Karpas-422 (cell line): ENCODE measurements at regions not wholly inside any gene's neighbourhood (a gene's known extent, or its start where the extent isn't known, plus 50 kb on each side); places are given as distances from the start of the nearest gene placed in this dataset.

Experiments used
- DNase-seq: peaks from one replicate; pipeline ENCODE4 v3.0.0-alpha.2; 2015
- H2AFZ ChIP-seq: fragments of 200-600 bp; sonication (generic); 2 replicates; pipeline ENCODE4 v1.6.1; 2014; ENCODE audit warnings: antibody characterized with exemption, low read length, mixed read lengths
- H3K27ac ChIP-seq: fragments of 200-600 bp; sonication (generic); 2 replicates; pipeline ENCODE4 v1.5.1; 2014; ENCODE audit warnings: mild to moderate bottlenecking, low read length, moderate library complexity
- H3K27me3 ChIP-seq: fragments of 200-600 bp; sonication (generic); 2 replicates; pipeline ENCODE4 v1.6.1; 2014; ENCODE audit warnings: low read length, mixed read lengths
- H3K36me3 ChIP-seq: fragments of 200-600 bp; sonication (generic); 2 replicates; pipeline ENCODE4 v1.6.1; 2014; ENCODE audit warnings: low read length, mixed read lengths; ENCODE audit not compliant: insufficient read depth
- H3K4me1 ChIP-seq: fragments of 200-600 bp; sonication (generic); 2 replicates; pipeline ENCODE4 v1.6.1; 2014; ENCODE audit warnings: mild to moderate bottlenecking, low read length, mixed read lengths
- H3K4me2 ChIP-seq: fragments of 200-600 bp; sonication (generic); 2 replicates; pipeline ENCODE4 v1.6.1; 2014; ENCODE audit warnings: low read length, low read depth, mild to moderate bottlenecking; ENCODE audit not compliant: poor library complexity, severe bottlenecking
- H3K4me3 ChIP-seq: fragments of 200-600 bp; sonication (generic); 2 replicates; pipeline ENCODE4 v1.5.1; 2014; ENCODE audit warnings: mild to moderate bottlenecking, antibody characterized with exemption, low read length, mixed read lengths
- H3K79me2 ChIP-seq: fragments of 200-600 bp; sonication (generic); 2 replicates; pipeline ENCODE4 v1.6.1; 2014; ENCODE audit warnings: mild to moderate bottlenecking, low read length, mixed read lengths
- H3K9ac ChIP-seq: fragments of 200-600 bp; sonication (generic); 2 replicates; pipeline ENCODE4 v1.6.0; 2014; ENCODE audit warnings: low read length
- H3K9me2 ChIP-seq: fragments of 200-600 bp; sonication (generic), shearing (Covaris generic); replicated peaks from 2 replicates; pipeline ENCODE4 v1.6.0; 2014; ENCODE audit warnings: mild to moderate bottlenecking, low read length, moderate library complexity; ENCODE audit not compliant: insufficient read depth
- H3K9me3 ChIP-seq: fragments of 300-700, 200-600 bp; sonication (generic); 2 replicates; pipeline ENCODE4 v1.6.1; 2014; ENCODE audit warnings: low read length, mixed read lengths
- H4K20me1 ChIP-seq: fragments of 200-600 bp; sonication (generic); 2 replicates; pipeline ENCODE4 v1.6.1; 2014; ENCODE audit warnings: mild to moderate bottlenecking, antibody characterized with exemption, low read length, low read depth; ENCODE audit not compliant: insufficient read depth

DNA sequence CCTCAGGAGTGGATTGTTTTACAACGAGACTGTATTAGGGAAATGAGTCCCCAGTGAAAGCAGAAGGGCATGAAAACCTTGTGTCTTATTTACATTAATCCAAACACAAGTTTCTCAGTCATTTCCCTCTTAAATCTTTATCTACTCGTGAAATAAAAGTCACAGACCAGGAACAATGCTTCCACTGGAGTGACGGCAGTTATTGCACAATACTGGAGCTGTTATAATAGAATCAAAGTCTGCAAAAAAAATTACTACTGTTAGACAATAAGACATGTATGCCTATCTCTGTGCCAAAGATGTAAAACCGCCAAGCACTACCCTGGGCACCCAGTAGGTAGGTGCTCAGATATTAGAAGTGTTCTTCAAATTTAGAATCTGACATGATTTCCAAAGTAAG lies 375.5 kb downstream of the ZNF521 start:
- Histone ChIP-seq H3K36me3 (no peaks in the 10 kb centered on the region), H3K4me2 (no peak overlapping the region), H3K27ac (no peak overlapping the region), H4K20me1 (no peaks in the 10 kb centered on the region), H3K4me3 (no peak overlapping the region), H3K79me2 (no peaks in the 10 kb centered on the region), H2AFZ (no peak overlapping the region), H3K9me3 (no peaks in the 10 kb centered on the region), H3K4me1 (no peaks in the 10 kb centered on the region), H3K9me2 (no peaks in the 10 kb centered on the region), H3K9ac (no peak overlapping the region), H3K27me3 (no peaks in the 10 kb centered on the region)
- no peak for DNase-seq

DNA sequence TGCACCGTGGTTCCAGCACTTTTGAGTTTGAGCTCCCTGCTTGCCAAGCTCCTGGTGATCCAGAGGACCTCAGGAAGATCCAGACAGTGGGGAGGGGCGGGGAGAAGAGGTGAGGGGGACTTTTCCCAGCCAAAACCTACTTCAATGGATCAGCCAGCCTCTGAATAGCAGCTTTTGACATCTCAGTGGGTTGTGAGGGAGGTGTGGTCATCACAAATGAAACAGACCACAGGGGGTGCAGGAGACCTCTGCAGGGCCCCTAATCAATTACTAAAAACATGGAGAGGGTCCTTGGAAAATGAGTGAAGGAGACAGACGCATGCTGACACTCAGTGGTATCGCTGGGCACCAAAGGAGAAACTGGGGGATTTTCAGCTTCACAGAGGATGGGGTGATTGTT lies 372.7 kb downstream of the ZNF521 start:
- Histone ChIP-seq H3K9ac (no peak overlapping the region), H3K9me2 (no peaks in the 10 kb centered on the region), H3K79me2 (no peaks in the 10 kb centered on the region), H3K27me3 (no peaks in the 10 kb centered on the region), H3K27ac (no peak overlapping the region), H4K20me1 (no peaks in the 10 kb centered on the region), H3K36me3 (no peaks in the 10 kb centered on the region), H3K4me2 (no peak overlapping the region), H3K4me1 (no peaks in the 10 kb centered on the region), H3K9me3 (no peaks in the 10 kb centered on the region), H2AFZ (no peak overlapping the region), H3K4me3 (no peak overlapping the region)
- no peak for DNase-seq

DNA sequence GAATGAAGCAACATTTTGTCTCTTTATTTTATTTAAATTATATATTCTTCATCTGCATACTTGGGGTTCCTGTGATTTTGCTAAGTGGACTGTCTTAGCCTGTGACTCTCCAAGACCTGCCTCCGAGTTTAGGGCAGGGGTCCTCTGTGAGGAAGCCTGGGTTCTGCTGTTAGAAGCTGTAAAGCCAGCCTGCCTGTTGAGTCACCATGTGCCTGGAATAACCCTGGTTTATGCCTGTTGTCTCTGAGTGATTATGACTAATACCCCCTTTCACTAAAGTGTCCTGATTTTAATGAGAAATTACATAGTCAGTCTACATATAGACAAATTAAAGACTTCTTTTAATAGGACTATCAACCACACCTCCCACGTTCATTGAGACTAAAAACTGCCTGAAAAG lies 369.1 kb downstream of the ZNF521 start:
- no peak overlapping the region for H2AFZ ChIP-seq
- no peak overlapping the region for H3K9ac ChIP-seq
- H3K4me3 ChIP-seq = no peak overlapping the region
- no peaks in the 10 kb centered on the region for H3K9me2 ChIP-seq
- no peaks in the 10 kb centered on the region for H3K9me3 ChIP-seq
- no peak overlapping the region for H3K27ac ChIP-seq
- H3K27me3 ChIP-seq = no peaks in the 10 kb centered on the region
- H3K79me2 ChIP-seq = no peaks in the 10 kb centered on the region
- no peak for DNase-seq
- no peaks in the 10 kb centered on the region for H3K4me1 ChIP-seq
- H3K4me2 ChIP-seq = no peak overlapping the region
- H4K20me1 ChIP-seq = no peaks in the 10 kb centered on the region
- H3K36me3 ChIP-seq = no peaks in the 10 kb centered on the region

DNA sequence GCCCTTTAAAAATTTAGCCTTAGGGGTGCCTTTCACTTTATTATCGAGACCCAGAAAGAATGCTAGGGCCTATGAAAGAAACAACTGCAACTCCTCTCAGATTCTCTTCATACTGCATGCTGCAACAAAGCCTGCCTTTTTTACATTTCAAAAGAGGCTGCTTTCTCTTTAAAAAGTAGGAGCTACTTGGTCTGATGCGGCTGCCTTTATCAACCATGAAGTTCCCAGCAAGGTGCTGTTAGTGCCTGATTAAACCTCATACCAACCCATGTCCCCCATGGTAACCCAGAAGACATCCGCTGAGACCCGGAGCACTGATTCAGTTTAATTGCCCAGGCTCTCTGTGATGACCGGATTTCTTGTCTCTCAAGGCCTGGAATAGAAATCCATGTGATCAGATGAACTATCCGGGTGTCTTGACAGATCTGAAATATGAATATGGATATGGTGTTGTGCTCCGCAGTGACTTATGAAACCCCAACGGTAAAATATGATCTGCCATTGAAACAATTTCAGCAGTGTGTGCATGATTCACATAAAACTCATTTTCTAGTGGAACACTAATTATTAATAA lies 368.3 kb downstream of the ZNF521 start:
- Histone ChIP-seq H3K4me2 (no peak overlapping the region), H3K4me1 (no peaks in the 10 kb centered on the region), H3K36me3 (no peaks in the 10 kb centered on the region), H4K20me1 (no peaks in the 10 kb centered on the region), H3K79me2 (no peaks in the 10 kb centered on the region), H3K27ac (no peak overlapping the region), H2AFZ (no peak overlapping the region), H3K9me2 (no peaks in the 10 kb centered on the region), H3K4me3 (no peak overlapping the region), H3K27me3 (no peaks in the 10 kb centered on the region), H3K9me3 (no peaks in the 10 kb centered on the region), H3K9ac (no peak overlapping the region)
- DNase-seq = no peak

DNA sequence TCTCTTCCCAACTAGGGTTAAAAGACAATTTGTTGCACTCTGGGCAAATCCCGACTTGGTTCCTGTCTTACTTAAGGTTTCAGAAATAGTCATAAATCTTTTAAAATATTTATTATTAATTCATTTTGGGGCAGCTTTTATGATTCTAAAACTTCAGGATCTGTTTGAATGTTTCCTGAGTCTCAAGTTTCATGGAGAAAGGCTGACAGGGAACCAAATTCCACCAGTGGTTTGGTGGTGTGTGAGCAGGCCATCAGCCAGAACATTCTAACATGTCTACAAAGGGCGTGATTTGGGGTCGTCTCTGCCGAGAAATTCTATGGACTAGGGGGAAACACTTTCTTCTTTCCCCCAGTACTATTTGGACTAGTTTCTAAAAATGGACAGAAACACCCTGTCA lies 366.4 kb downstream of the ZNF521 start:
- Histone ChIP-seq H3K9me2 (no peaks in the 10 kb centered on the region), H2AFZ (no peak overlapping the region), H3K36me3 (no peaks in the 10 kb centered on the region), H4K20me1 (no peaks in the 10 kb centered on the region), H3K4me2 (no peak overlapping the region), H3K27ac (no peak overlapping the region), H3K4me3 (no peak overlapping the region), H3K9me3 (no peaks in the 10 kb centered on the region), H3K27me3 (no peaks in the 10 kb centered on the region), H3K79me2 (no peaks in the 10 kb centered on the region), H3K4me1 (no peaks in the 10 kb centered on the region), H3K9ac (no peak overlapping the region)
- DNase-seq = no peak

DNA sequence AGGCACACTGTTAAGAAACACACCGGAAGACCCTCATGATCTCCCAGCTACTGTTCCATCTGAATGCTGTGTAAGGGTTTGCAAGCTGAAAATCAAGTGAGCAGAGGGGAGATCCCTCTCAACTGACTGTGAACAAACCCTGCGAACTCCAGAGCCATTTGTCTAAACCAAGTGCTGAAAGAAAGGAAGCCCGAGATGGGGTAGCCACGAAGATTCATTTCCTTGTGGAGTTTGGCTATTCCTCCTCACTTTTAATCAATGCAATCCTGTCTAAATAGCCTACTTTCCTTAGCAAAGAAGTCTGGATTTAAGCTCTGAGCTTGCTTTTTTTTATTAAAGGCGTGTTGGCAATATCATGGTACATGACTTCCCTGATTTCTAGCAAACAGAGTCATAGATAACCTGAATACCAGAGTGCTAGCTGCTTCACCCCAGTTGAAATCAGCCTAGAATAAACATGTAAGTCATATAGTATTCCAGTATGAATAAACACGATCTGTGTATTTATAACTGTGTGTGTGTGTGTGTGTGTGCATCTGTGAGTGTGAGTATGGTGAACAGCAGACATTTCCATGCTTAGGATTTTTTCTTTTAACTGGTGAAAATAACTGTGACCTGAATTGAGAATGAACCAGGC lies 365.2 kb downstream of the ZNF521 start:
- Histone ChIP-seq H3K4me2 (no peak overlapping the region), H3K4me1 (no peaks in the 10 kb centered on the region), H2AFZ (no peak overlapping the region), H3K9me3 (no peaks in the 10 kb centered on the region), H3K27me3 (no peaks in the 10 kb centered on the region), H3K36me3 (no peaks in the 10 kb centered on the region), H4K20me1 (no peaks in the 10 kb centered on the region), H3K27ac (no peak overlapping the region), H3K79me2 (no peaks in the 10 kb centered on the region), H3K9ac (no peak overlapping the region), H3K4me3 (no peak overlapping the region), H3K9me2 (no peaks in the 10 kb centered on the region)
- DNase-seq = no peak

DNA sequence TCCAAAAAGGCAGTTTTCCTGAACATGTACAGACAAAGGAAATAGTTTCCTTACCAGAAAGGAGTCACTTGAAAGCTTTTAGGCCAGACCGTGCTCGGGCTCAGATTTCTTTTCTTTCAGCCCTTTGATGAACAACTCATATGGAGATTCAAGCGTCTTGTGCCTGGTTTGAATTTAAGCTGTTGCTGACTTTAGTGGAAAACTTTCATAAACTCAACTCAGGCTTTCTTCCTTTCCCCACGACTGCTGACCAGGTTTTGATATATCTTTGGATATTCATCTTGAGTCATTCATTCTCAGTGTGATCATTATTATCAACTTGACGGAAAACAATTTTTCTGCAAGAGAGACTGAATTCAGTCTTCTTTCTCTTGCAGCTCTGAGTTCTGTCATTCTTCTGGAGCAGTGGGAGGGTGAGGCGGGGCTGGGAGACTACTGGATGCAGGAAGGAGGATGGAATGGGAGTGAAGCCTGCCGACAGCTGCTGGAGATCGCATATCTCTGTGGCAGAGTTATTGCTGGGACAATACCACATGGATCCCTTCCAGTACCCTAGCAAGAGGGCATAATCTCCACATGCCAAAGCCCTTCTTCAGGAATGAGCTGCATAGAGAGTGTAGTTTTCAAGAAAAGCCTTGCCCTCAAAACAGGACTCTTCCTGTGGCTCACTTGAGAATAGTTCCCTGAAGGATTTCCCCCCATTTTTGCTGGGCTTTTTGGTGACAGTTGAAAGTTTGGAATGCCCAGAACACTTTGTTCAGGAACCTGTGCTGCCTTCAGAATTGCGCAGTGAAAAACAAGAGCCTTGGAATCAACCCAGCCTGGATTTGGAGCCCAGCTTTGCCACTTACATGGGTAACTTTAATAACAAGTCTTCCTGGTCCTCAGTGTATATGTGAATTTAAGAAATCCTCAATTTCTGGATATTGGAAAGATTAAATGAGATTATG lies 364.4 kb downstream of the ZNF521 start:
- no peak overlapping the region for H3K27ac ChIP-seq
- no peaks in the 10 kb centered on the region for H3K27me3 ChIP-seq
- H4K20me1 ChIP-seq = no peaks in the 10 kb centered on the region
- H3K9me3 ChIP-seq = no peaks in the 10 kb centered on the region
- H3K4me2 ChIP-seq = no peak overlapping the region
- H3K9ac ChIP-seq = no peak overlapping the region
- no peaks in the 10 kb centered on the region for H3K9me2 ChIP-seq
- H3K36me3 ChIP-seq = no peaks in the 10 kb centered on the region
- no peaks in the 10 kb centered on the region for H3K4me1 ChIP-seq
- no peaks in the 10 kb centered on the region for H3K79me2 ChIP-seq
- no peak for DNase-seq
- H3K4me3 ChIP-seq = no peak overlapping the region
- H2AFZ ChIP-seq = no peak overlapping the region

DNA sequence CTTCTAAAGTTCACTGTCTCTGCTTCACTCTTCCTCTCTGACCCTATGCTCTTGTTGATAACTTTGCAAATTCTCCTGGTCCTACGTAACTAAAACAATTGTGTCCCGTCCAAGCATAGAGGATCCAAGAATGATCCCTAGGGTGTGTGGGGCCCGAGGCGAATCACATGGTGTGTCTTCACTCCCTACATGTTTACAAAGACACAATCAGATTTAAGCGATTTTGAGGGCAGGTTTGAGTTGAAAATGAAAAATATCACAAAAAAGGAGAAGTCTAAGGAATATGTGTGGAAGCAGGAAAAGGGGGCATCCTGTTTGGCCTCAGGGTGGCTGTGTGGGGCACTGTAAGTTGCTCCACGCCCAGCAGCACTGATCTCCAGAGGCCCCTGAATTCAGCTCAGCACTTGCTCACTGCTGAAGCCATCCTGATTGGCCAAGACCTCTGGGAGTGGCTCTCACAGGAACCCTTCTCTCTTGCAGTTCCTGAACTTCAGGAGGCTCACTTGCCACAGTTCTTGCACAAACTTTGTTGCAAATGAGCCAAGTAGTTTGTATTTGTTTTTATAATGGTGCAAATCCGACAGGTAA lies 363.6 kb downstream of the ZNF521 start:
- H3K27ac ChIP-seq = no peak overlapping the region
- H2AFZ ChIP-seq = no peak overlapping the region
- no peaks in the 10 kb centered on the region for H3K9me3 ChIP-seq
- no peak for DNase-seq
- H3K79me2 ChIP-seq = no peaks in the 10 kb centered on the region
- no peaks in the 10 kb centered on the region for H4K20me1 ChIP-seq
- no peaks in the 10 kb centered on the region for H3K4me1 ChIP-seq
- no peak overlapping the region for H3K9ac ChIP-seq
- H3K27me3 ChIP-seq = no peaks in the 10 kb centered on the region
- H3K36me3 ChIP-seq = no peaks in the 10 kb centered on the region
- no peak overlapping the region for H3K4me3 ChIP-seq
- H3K4me2 ChIP-seq = no peak overlapping the region
- H3K9me2 ChIP-seq = no peaks in the 10 kb centered on the region
